Activated CD4-positive, alpha-beta T cell treated with anti-CD3 and anti-CD28 coated beads for 48 hours (primary cell): ENCODE measurements at regions not wholly inside any gene's neighbourhood (a gene's known extent, or its start where the extent isn't known, plus 50 kb on each side); places are given as distances from the start of the nearest gene placed in this dataset.

ENCODE experiments used
- DNase-seq: peaks from one replicate; pipeline ENCODE4 v3.0.0-alpha.2; 2020

- no peak for DNase-seq
These were observed 123.1 kb upstream of the C11orf87 start for GRCh38 chr11:109298865-109299264.

GRCh38 chr11:109300211-109300610 is 121.8 kb upstream of the C11orf87 start:
- DNase-seq, result no peak

GRCh38 chr11:109302591-109303334 is 119.2 kb upstream of the C11orf87 start:
- no peak for DNase-seq

GRCh38 chr11:109303342-109303741 is 118.6 kb upstream of the C11orf87 start:
- no peak for DNase-seq

- DNase-seq, result no peak
These were observed 117.8 kb upstream of the C11orf87 start for GRCh38 chr11:109304159-109304558.

- no peak for DNase-seq
These were observed 117.0 kb upstream of the C11orf87 start for GRCh38 chr11:109305009-109305408.

GRCh38 chr11:109306322-109306721 is 115.7 kb upstream of the C11orf87 start:
- no peak for DNase-seq

GRCh38 chr11:109307366-109307765 is 114.6 kb upstream of the C11orf87 start:
- no peak for DNase-seq

GRCh38 chr11:109308551-109308950 is 113.4 kb upstream of the C11orf87 start:
- DNase-seq, result no peak

- DNase-seq, result no peak
These were observed 112.8 kb upstream of the C11orf87 start for GRCh38 chr11:109309153-109309552.

GRCh38 chr11:109317726-109318125 is 104.3 kb upstream of the C11orf87 start:
- no peak for DNase-seq

GRCh38 chr11:109320595-109320994 is 101.4 kb upstream of the C11orf87 start:
- DNase-seq, result no peak

- DNase-seq, result no peak
These were observed 95.2 kb upstream of the C11orf87 start for GRCh38 chr11:109326781-109327180.

GRCh38 chr11:109329716-109330115 is 92.3 kb upstream of the C11orf87 start:
- no peak for DNase-seq

GRCh38 chr11:109338131-109338530 is 83.9 kb upstream of the C11orf87 start:
- no peak for DNase-seq

GRCh38 chr11:109342261-109342660 is 79.7 kb upstream of the C11orf87 start:
- DNase-seq, result no peak

- DNase-seq, result no peak
These were observed 78.7 kb upstream of the C11orf87 start for GRCh38 chr11:109343242-109343641.

- no peak for DNase-seq
These were observed 74.7 kb upstream of the C11orf87 start for GRCh38 chr11:109347304-109347703.

GRCh38 chr11:109349276-109350080 is 72.5 kb upstream of the C11orf87 start:
- no peak for DNase-seq

- no peak for DNase-seq
These were observed 71.9 kb upstream of the C11orf87 start for GRCh38 chr11:109350091-109350490.

- no peak for DNase-seq
These were observed 59.9 kb upstream of the C11orf87 start for GRCh38 chr11:109362059-109362458.

- DNase-seq, result no peak
These were observed 58.3 kb upstream of the C11orf87 start for GRCh38 chr11:109363682-109364081.

- DNase-seq, result no peak
These were observed 57.1 kb upstream of the C11orf87 start for GRCh38 chr11:109364851-109365250.

- no peak for DNase-seq
These were observed 50.4 kb upstream of the C11orf87 start for GRCh38 chr11:109371444-109372176.
